Left ventricle myocardium inferior (tissue), 1 donor: ENCODE measurements at regions not wholly inside any gene's neighbourhood (a gene's known extent, or its start where the extent isn't known, plus 50 kb on each side); places are given as distances from the start of the nearest gene placed in this dataset.

Experiments
- DNase-seq: peaks from one replicate; pipeline ENCODE4 v3.0.0-alpha.2; 2020
- H3K27ac ChIP-seq: fragments of 200-600 bp; replicated peaks from 2 replicates; pipeline ENCODE4 v1.8.0; 2021
- H3K27me3 ChIP-seq: fragments of 200-600 bp; 2 replicates; pipeline ENCODE4 v1.8.0; 2021; ENCODE audit warnings: low read depth
- H3K36me3 ChIP-seq: fragments of 200-600 bp; 2 replicates; pipeline ENCODE4 v1.8.0; 2021
- H3K4me1 ChIP-seq: fragments of 200-600 bp; 2 replicates; pipeline ENCODE4 v1.8.0; 2021
- H3K4me3 ChIP-seq: fragments of 200-600 bp; 2 replicates; pipeline ENCODE4 v1.8.0; 2021; ENCODE audit warnings: mild to moderate bottlenecking, moderate library complexity
- H3K9me3 ChIP-seq: fragments of 200-600 bp; replicated peaks from 2 replicates; pipeline ENCODE4 v1.8.0; 2021
- intact Hi-C: fragments of 100-400 bp; cut with micrococcal nuclease; formaldehyde crosslinking; loops from one replicate; pipeline ENCODE4 v1.11.0; 2022
- TF ChIP-seq, protein P1 (sequence below): fragments of 200-600 bp; IDR thresholded peaks from 2 replicates; pipeline ENCODE4 v1.8.0; 2021; ENCODE audit warnings: antibody characterized with exemption, mild to moderate bottlenecking, borderline replicate concordance
- donor health status: DM: no; HTN: yes; CAD: no; lungs with severe emphysema.

DNA sequence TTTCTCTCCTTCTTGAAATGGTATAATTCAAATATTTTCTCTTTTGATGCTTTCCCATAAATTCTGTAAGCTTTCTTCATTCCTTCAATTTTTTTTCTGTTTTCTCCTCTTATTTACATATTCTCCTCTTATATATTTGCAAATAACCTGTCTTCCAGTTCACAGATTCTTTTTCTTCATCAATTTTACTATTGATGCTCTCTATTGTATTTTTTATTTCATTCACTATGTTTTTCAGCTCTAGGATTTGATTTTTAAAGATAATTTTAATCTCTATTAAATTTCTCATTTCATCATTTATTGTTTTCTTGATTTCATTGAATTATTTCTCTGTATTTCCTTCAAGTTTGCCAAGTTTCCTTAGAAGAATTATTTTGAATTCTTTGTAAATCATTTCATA lies 54.0 kb upstream of the PRPS1L1 start:
- H3K9me3 ChIP-seq, result peaks cover 36% of the 10 kb centered on the region
- intact Hi-C loops, result no loop called here
- no peaks in the 10 kb centered on the region for H3K36me3 ChIP-seq
- no peak for DNase-seq
- no peak overlapping the region for H3K27ac ChIP-seq
- no peaks in the 10 kb centered on the region for H3K27me3 ChIP-seq
- TF ChIP-seq, protein P1, sequence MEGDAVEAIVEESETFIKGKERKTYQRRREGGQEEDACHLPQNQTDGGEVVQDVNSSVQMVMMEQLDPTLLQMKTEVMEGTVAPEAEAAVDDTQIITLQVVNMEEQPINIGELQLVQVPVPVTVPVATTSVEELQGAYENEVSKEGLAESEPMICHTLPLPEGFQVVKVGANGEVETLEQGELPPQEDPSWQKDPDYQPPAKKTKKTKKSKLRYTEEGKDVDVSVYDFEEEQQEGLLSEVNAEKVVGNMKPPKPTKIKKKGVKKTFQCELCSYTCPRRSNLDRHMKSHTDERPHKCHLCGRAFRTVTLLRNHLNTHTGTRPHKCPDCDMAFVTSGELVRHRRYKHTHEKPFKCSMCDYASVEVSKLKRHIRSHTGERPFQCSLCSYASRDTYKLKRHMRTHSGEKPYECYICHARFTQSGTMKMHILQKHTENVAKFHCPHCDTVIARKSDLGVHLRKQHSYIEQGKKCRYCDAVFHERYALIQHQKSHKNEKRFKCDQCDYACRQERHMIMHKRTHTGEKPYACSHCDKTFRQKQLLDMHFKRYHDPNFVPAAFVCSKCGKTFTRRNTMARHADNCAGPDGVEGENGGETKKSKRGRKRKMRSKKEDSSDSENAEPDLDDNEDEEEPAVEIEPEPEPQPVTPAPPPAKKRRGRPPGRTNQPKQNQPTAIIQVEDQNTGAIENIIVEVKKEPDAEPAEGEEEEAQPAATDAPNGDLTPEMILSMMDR, result no peak
- H3K4me3 ChIP-seq, result no peak overlapping the region
- H3K4me1 ChIP-seq, result peaks cover 8% of the 10 kb centered on the region

DNA sequence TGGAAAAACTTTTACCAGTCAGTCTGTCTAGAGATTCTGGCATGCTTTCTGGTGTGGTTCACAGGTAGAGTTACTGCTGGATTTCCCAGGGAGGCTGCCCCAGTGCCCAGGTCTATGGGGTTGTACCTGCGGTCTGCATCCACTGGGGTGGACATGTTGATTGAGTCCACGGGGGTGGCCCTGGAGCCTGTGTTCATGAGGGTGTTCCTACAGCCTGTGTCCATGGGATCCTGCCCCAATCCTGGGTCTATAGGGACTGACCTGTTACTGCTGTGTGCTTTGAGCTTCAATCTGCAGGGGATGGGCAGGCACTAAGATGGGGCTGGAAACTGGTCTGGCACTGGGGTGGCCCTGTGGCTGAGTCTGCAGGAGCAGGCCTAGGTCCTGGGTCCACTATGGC lies 54.5 kb upstream of the PRPS1L1 start:
- intact Hi-C loops, result no loop called here

DNA sequence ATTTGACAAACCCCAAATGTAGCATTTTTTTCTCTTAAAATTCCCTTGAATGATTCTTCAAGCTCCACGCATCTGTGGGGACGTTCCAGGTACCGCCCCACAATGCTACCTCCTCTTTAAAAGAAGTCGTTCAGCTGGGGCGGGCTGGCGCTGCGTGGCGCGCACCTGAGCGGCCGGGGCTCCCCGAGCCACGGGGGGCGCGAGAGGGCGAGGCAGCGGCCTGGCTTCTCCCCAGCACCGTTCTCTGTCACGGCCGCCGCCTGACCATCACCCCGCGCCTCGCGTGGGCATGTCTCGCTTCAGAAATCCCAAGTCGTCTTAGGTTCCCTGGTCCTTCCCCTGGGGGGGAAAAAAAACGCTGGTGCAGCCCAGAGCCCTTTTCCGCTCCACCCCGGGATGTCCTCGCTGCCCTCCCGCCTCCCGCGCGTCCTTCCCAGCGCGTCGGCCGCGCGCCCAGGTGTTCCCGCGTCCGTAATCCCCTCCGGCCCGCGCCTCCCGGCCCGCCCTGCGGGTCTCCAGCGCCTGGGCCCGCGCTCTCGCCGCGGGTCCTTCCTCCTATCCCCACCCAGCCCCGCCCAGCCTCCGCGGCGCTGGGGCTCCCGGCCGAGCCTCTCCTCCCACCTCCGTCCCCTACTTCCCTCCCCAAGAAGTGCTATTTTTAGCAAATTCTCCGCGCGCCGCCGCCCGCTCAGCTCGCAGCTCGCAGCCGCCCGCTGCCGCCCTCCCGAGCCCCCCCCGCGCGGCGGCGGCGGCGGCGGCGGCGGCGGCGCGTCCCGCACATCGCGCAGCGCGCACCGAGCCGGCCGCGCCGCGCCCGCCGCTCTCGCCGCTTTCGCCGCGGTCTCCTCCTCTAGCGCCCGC lies 58.7 kb upstream of the PRPS1L1 start:
- intact Hi-C loops, result no loop called here
- H3K27ac ChIP-seq, result peak overlapping the region; percentile 41
- H3K36me3 ChIP-seq, result no peaks in the 10 kb centered on the region
- H3K4me3 ChIP-seq, result peak overlapping the region; percentile 85
- H3K9me3 ChIP-seq, result peaks cover 14% of the 10 kb centered on the region
- TF ChIP-seq, protein P1, result peak; percentile 46
- H3K27me3 ChIP-seq, result no peaks in the 10 kb centered on the region
- H3K4me1 ChIP-seq, result peaks cover 20% of the 10 kb centered on the region
- DNase-seq, result peak; percentile 43

More for the DNA sequence above, 54.5 kb upstream of the PRPS1L1 start:
- Histone ChIP-seq H3K4me3 (no peak overlapping the region), H3K4me1 (peaks cover 11% of the 10 kb centered on the region), H3K9me3 (peaks cover 36% of the 10 kb centered on the region), H3K27me3 (no peaks in the 10 kb centered on the region), H3K36me3 (no peaks in the 10 kb centered on the region), H3K27ac (no peak overlapping the region)
- TF ChIP-seq, protein P1, result no peak
- no peak for DNase-seq

DNA sequence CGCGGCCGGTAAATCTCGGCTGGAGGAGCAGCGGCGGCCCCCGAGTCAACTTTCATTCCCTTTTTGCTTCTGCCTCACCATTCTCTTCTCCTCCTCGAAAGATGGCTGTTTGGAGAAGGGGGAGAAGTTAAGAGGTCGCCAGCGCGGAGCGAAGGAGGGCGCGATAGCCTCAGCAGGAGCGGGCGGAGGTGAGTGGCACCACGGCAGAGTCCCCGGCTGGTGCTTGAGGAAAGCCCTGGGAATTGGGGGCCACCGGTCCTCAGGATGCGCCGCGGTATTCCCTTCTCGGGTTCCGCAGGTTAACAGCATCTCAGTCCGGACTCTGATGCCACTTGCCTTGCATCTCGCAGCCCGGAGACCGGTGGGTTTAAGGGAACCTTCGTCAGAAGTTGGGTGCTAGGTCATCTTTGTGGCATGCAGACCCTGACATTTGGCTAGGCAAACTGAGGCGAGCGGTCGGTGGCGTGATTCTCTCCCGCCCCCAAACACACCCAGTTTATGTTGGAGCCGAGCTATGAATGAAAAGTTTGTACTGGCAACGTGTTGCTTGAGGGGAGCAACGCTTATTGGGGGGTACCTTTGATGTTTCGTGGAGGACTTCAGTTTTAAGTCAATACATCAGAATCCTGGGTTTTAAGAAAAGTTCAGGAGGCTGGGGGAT lies 59.5 kb upstream of the PRPS1L1 start:
- Histone ChIP-seq H3K9me3 (peaks cover 6% of the 10 kb centered on the region), H3K27me3 (no peaks in the 10 kb centered on the region), H3K27ac (no peak overlapping the region), H3K4me1 (peaks cover 20% of the 10 kb centered on the region), H3K36me3 (no peaks in the 10 kb centered on the region), H3K4me3 (peak overlapping the region; percentile 85)
- intact Hi-C loops, result no loop called here
- TF ChIP-seq, protein P1, result no peak
- DNase-seq, result peak; percentile 15

DNA sequence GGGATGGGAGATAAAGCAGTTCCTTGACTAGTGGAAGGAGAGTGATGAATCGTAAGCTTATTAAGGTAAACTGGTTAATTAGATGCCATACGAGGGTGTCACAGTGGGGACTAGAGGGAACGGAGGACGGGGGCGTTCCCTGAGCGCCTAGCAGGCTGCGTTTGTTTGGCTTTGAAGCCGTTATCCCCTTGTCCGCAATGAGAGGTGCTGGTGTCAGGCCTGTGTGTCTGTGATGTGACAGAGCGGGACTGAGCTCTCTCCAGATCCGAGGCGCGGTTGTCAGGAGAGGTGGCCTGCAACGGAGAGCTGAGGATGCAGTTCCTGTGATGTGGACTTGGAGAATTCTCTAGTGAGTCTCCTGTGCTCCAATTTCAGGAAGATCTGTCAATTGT lies 60.0 kb upstream of the PRPS1L1 start:
- peaks cover 1% of the 10 kb centered on the region for H3K9me3 ChIP-seq
- no peaks in the 10 kb centered on the region for H3K36me3 ChIP-seq
- peak overlapping the region; percentile 85 for H3K4me3 ChIP-seq
- intact Hi-C loops, result no loop called here
- TF ChIP-seq, protein P1, result no peak
- peaks cover 20% of the 10 kb centered on the region for H3K4me1 ChIP-seq
- H3K27ac ChIP-seq, result no peak overlapping the region
- DNase-seq, result no peak
- H3K27me3 ChIP-seq, result no peaks in the 10 kb centered on the region
